Activated T-cell treated with anti-CD3 and anti-CD28 coated beads, Interleukin-2, amount 50 U/mL, for 72 hours (primary cell): ENCODE measurements at regions not wholly inside any gene's neighbourhood (a gene's known extent, or its start where the extent isn't known, plus 50 kb on each side); places are given as distances from the start of the nearest gene placed in this dataset.
A peak's percentile ranks its signal among the peaks of the same experiment; 100 is the strongest.

Experiments used
- ATAC-seq, 2 donors: fragments of 150-1000 bp; cut with Tn5 transposase; replicated peaks in 1 of 2; 2 replicates each; pipeline ENCODE4 v1.10.0; 2021; ENCODE audit warnings: moderate library complexity in 2 of 2, mild to moderate bottlenecking in 1 of 2
- DNase-seq, 2 donors: peaks; one replicate each; pipeline ENCODE4 v3.0.0; 2021 to 2022; ENCODE audit warnings: mixed read lengths in 1 of 2
- H3K27ac Mint-ChIP-seq: one replicate; pipeline ENCODE4 v1.8.0; 2022; ENCODE audit warnings: mild to moderate bottlenecking, moderate library complexity, mixed read lengths
- H3K27me3 Mint-ChIP-seq: one replicate; pipeline ENCODE4 v1.8.0; 2022; ENCODE audit warnings: low read depth, mixed read lengths
- H3K36me3 Mint-ChIP-seq, 2 donors: one replicate each; pipeline ENCODE4 v1.8.0; 2022; ENCODE audit warnings: mixed read lengths in 2 of 2, mild to moderate bottlenecking in 1 of 2; ENCODE audit not compliant: insufficient read depth in 2 of 2
- H3K4me1 Mint-ChIP-seq: one replicate; pipeline ENCODE4 v1.8.0; 2022; ENCODE audit warnings: low read depth, mixed read lengths
- H3K4me3 Mint-ChIP-seq, 2 donors: one replicate each; pipeline ENCODE4 v1.8.0; 2022; ENCODE audit warnings: mild to moderate bottlenecking in 2 of 2, mixed read lengths in 2 of 2, moderate library complexity in 2 of 2
- H3K9me3 Mint-ChIP-seq, 2 donors: one replicate each; pipeline ENCODE4 v1.8.0; 2022; ENCODE audit warnings: mixed read lengths in 2 of 2

DNA sequence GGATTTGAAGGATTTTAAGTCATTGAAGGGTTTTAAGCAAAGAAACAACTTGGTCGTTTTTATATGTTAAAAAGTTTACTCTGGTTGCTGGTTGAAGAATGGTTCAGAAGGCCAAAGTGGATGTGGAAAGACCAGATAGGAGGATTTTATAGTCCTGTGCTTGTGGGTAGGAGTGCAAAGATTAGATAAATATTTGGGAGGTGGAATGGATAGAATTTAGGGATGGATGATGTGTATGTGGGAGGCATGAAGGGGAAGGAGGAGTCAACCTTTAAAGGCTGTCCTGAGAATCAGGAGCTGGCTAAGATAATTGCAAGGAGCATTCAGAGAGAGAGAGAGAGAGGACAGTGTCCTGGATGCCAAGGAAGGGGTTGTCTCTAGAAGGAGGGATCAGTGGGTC is 190.1 kb upstream of the SPRED2 start:
- DNase-seq (no peak), ATAC-seq (no peak)
- Mint-ChIP-seq H3K27me3 (peaks cover 35% of the 10 kb centered on the region), H3K27ac (no peak overlapping the region), H3K4me1 (peaks cover 7% of the 10 kb centered on the region), H3K9me3 (no peaks in the 10 kb centered on the region), H3K4me3 (no peak overlapping the region), H3K36me3 (no peaks in the 10 kb centered on the region)

GRCh38 chr2:65620524-65620923 is 188.1 kb upstream of the SPRED2 start:
- DNase-seq: no peak
- H3K36me3 Mint-ChIP-seq: no peaks in the 10 kb centered on the region
- no peak for ATAC-seq
- no peak overlapping the region for H3K4me3 Mint-ChIP-seq
- H3K4me1 Mint-ChIP-seq: peaks cover 7% of the 10 kb centered on the region
- no peaks in the 10 kb centered on the region for H3K9me3 Mint-ChIP-seq
- peaks cover 35% of the 10 kb centered on the region for H3K27me3 Mint-ChIP-seq
- H3K27ac Mint-ChIP-seq: no peak overlapping the region

GRCh38 chr2:65620026-65620425 is 187.6 kb upstream of the SPRED2 start:
- Mint-ChIP-seq H3K4me1 (peaks cover 7% of the 10 kb centered on the region), H3K36me3 (no peaks in the 10 kb centered on the region), H3K9me3 (no peaks in the 10 kb centered on the region), H3K4me3 (no peak overlapping the region), H3K27me3 (peaks cover 35% of the 10 kb centered on the region), H3K27ac (no peak overlapping the region)
- ATAC-seq (no peak), DNase-seq (no peak)

GRCh38 chr2:65615602-65616001 is 183.2 kb upstream of the SPRED2 start:
- Mint-ChIP-seq H3K36me3 (no peaks in the 10 kb centered on the region), H3K9me3 (no peaks in the 10 kb centered on the region), H3K4me3 (no peak overlapping the region), H3K4me1 (no peaks in the 10 kb centered on the region), H3K27ac (no peak overlapping the region), H3K27me3 (peaks cover 12% of the 10 kb centered on the region)
- ATAC-seq (no peak), DNase-seq (no peak)

- ATAC-seq: no peak
- no peak for DNase-seq
- H3K4me1 Mint-ChIP-seq: no peaks in the 10 kb centered on the region
- H3K27me3 Mint-ChIP-seq: peaks cover under 1% of the 10 kb centered on the region
- H3K36me3 Mint-ChIP-seq: no peaks in the 10 kb centered on the region
- no peak overlapping the region for H3K27ac Mint-ChIP-seq
- no peaks in the 10 kb centered on the region for H3K9me3 Mint-ChIP-seq
- no peak overlapping the region for H3K4me3 Mint-ChIP-seq
These were observed 181.7 kb upstream of the SPRED2 start for GRCh38 chr2:65613968-65614555.

GRCh38 chr2:65611488-65611887 is 179.1 kb upstream of the SPRED2 start:
- Mint-ChIP-seq H3K36me3 (no peaks in the 10 kb centered on the region), H3K27ac (no peak overlapping the region), H3K4me3 (no peak overlapping the region), H3K4me1 (peaks cover 9% of the 10 kb centered on the region), H3K9me3 (no peaks in the 10 kb centered on the region), H3K27me3 (peaks cover 13% of the 10 kb centered on the region)
- ATAC-seq: no peak
- no peak for DNase-seq

- Mint-ChIP-seq H3K4me3 (no peak overlapping the region), H3K36me3 (no peaks in the 10 kb centered on the region), H3K4me1 (peaks cover 23% of the 10 kb centered on the region), H3K9me3 (no peaks in the 10 kb centered on the region), H3K27ac (no peak overlapping the region), H3K27me3 (peaks cover 13% of the 10 kb centered on the region)
- DNase-seq (no peak), ATAC-seq (no peak)
These were observed 176.5 kb upstream of the SPRED2 start for GRCh38 chr2:65608916-65609315.

- Mint-ChIP-seq H3K4me3 (no peak overlapping the region), H3K9me3 (no peaks in the 10 kb centered on the region), H3K4me1 (peaks cover 23% of the 10 kb centered on the region), H3K27ac (no peak overlapping the region), H3K36me3 (no peaks in the 10 kb centered on the region), H3K27me3 (peaks cover 13% of the 10 kb centered on the region)
- DNase-seq (no peak), ATAC-seq (no peak)
These were observed 176.1 kb upstream of the SPRED2 start for GRCh38 chr2:65608466-65608865.

GRCh38 chr2:65607662-65608305 is 175.4 kb upstream of the SPRED2 start:
- H3K36me3 Mint-ChIP-seq: no peaks in the 10 kb centered on the region
- H3K4me3 Mint-ChIP-seq: no peak overlapping the region
- H3K4me1 Mint-ChIP-seq: peaks cover 23% of the 10 kb centered on the region
- ATAC-seq (no peak), DNase-seq (no peak)
- H3K9me3 Mint-ChIP-seq: no peaks in the 10 kb centered on the region
- peaks cover 13% of the 10 kb centered on the region for H3K27me3 Mint-ChIP-seq
- H3K27ac Mint-ChIP-seq: no peak overlapping the region

GRCh38 chr2:65605743-65606058 is 173.3 kb upstream of the SPRED2 start:
- Mint-ChIP-seq H3K4me1 (peaks cover 23% of the 10 kb centered on the region), H3K27me3 (peaks cover 13% of the 10 kb centered on the region), H3K4me3 (peak overlapping the region; percentile 51 to 56), H3K36me3 (no peaks in the 10 kb centered on the region), H3K9me3 (no peaks in the 10 kb centered on the region), H3K27ac (no peak overlapping the region)
- no peak for ATAC-seq
- no peak for DNase-seq

DNA sequence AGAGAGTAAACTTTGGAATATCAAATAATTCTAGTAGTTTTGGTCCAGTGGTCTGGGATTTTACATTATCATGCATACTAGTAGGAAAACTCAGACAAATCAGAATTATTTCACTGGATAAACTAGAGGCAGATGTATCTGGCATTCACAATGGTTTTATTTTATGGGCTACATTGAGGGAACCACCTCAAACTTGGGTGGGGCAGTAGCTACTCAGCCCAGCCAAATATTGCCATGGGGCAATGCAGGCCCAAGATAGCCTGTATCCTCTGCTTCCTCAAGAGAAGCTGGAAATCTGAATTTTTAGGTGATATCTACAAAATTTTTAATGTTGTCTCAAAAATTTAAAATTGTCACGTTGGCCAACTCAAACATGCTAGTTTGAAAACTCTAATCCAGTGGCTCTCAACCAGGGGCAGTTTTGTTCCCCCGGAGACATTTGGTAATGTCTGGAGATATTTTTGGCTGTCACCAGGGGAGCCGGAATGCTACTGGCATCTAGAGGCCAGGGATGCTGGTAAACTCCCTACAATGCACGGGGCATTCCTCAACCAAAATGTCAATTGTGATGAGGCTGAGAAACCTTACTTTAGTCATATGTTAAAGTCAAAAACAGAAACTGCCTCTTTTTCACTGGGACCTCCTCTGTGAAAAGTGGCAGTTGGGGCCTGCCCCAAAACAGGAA is 172.8 kb upstream of the SPRED2 start:
- Mint-ChIP-seq H3K9me3 (no peaks in the 10 kb centered on the region), H3K36me3 (no peaks in the 10 kb centered on the region), H3K4me1 (peaks cover 23% of the 10 kb centered on the region), H3K27ac (no peak overlapping the region), H3K4me3 (peak overlapping the region; percentile 51 to 56), H3K27me3 (peaks cover 13% of the 10 kb centered on the region)
- no peak for DNase-seq
- ATAC-seq: no peak

GRCh38 chr2:65604246-65604645 is 171.8 kb upstream of the SPRED2 start:
- no peak overlapping the region for H3K27ac Mint-ChIP-seq
- H3K4me3 Mint-ChIP-seq: no peak overlapping the region
- ATAC-seq (no peak), DNase-seq (no peak)
- peaks cover 13% of the 10 kb centered on the region for H3K27me3 Mint-ChIP-seq
- H3K4me1 Mint-ChIP-seq: peaks cover 23% of the 10 kb centered on the region
- H3K36me3 Mint-ChIP-seq: no peaks in the 10 kb centered on the region
- H3K9me3 Mint-ChIP-seq: no peaks in the 10 kb centered on the region

- Mint-ChIP-seq H3K4me3 (no peak overlapping the region), H3K36me3 (no peaks in the 10 kb centered on the region), H3K9me3 (no peaks in the 10 kb centered on the region), H3K27me3 (peaks cover 2% of the 10 kb centered on the region), H3K4me1 (peaks cover 23% of the 10 kb centered on the region), H3K27ac (no peak overlapping the region)
- no peak for DNase-seq
- ATAC-seq: no peak
These were observed 170.3 kb upstream of the SPRED2 start for GRCh38 chr2:65602603-65603235.
